T47D (cell line): ENCODE measurements at regions not wholly inside any gene's neighbourhood (a gene's known extent, or its start where the extent isn't known, plus 50 kb on each side); places are given as distances from the start of the nearest gene placed in this dataset.

ENCODE experiments used
- DNase-seq, 2 experiments: peaks; one replicate each; pipeline versions ENCODE4 v3.0.0 to v3.0.0-alpha.2; 2011 to 2012; ENCODE audit warnings: low read depth in 1 of 2, low spot score in 1 of 2
- JUND ChIP-seq: IDR thresholded peaks from 2 replicates; pipeline ENCODE4 v1.6.1; 2012; ENCODE audit warnings: low read depth
- in situ Hi-C: cut with HindIII; loops from 2 replicates; pipeline ENCODE4 v1.10.0; 2016; ENCODE audit warnings: low sequenced_read_pairs, low pct_unique_long_range_greater_than_20kb

GRCh38 chr2:172210599-172210998 is 107.9 kb upstream of the DLX2 start:
- DNase-seq, result no peak
- no peak for TF ChIP-seq JUND
- in situ Hi-C loops, result no loop called here

- DNase-seq, result no peak
- TF ChIP-seq JUND, result no peak
- in situ Hi-C loops, result no loop called here
Measured at GRCh38 chr2:172211512-172211911, 108.8 kb upstream of the DLX2 start.

GRCh38 chr2:172213116-172213860 is 110.6 kb upstream of the DLX2 start:
- no peak for DNase-seq
- TF ChIP-seq JUND, result no peak
- in situ Hi-C loops, result no loop called here

GRCh38 chr2:172214252-172214651 is 111.6 kb upstream of the DLX2 start:
- no peak for TF ChIP-seq JUND
- in situ Hi-C loops, result no loop called here
- no peak for DNase-seq

- no peak for DNase-seq
- no peak for TF ChIP-seq JUND
- in situ Hi-C loops, result no loop called here
Measured at GRCh38 chr2:172215172-172215935, 112.7 kb upstream of the DLX2 start.

GRCh38 chr2:172215936-172216335 is 113.2 kb upstream of the DLX2 start:
- in situ Hi-C loops, result no loop called here
- DNase-seq, result no peak
- TF ChIP-seq JUND, result no peak

GRCh38 chr2:172216477-172216876 is 113.8 kb upstream of the DLX2 start:
- no peak for TF ChIP-seq JUND
- in situ Hi-C loops, result no loop called here
- DNase-seq, result no peak

GRCh38 chr2:172219201-172219600 is 116.5 kb upstream of the DLX2 start:
- in situ Hi-C loops, result no loop called here
- TF ChIP-seq JUND, result no peak
- DNase-seq, result no peak

- DNase-seq, result no peak
- TF ChIP-seq JUND, result no peak
- in situ Hi-C loops, result no loop called here
Measured at GRCh38 chr2:172220121-172220520, 117.4 kb upstream of the DLX2 start.

- in situ Hi-C loops, result no loop called here
- DNase-seq, result no peak
- TF ChIP-seq JUND, result no peak
Measured at GRCh38 chr2:172223601-172224054, 120.9 kb upstream of the DLX2 start.

- no peak for DNase-seq
- in situ Hi-C loops, result no loop called here
- no peak for TF ChIP-seq JUND
Measured at GRCh38 chr2:172225786-172226185, 123.1 kb upstream of the DLX2 start.

GRCh38 chr2:172226244-172227061 is 123.8 kb upstream of the DLX2 start:
- in situ Hi-C loops, result no loop called here
- peak; percentile 30 to 69 for DNase-seq
- TF ChIP-seq JUND, result no peak
